H1 (cell line): ENCODE measurements at regions not wholly inside any gene's neighbourhood (a gene's known extent, or its start where the extent isn't known, plus 50 kb on each side); places are given as distances from the start of the nearest gene placed in this dataset.

ENCODE experiments used
- CTCF ChIA-PET: fragments of 300-600 bp; sonication (Branson Sonifier 250); formaldehyde crosslinking; loops from one replicate; lab custom pipeline; 2021; ENCODE audit not compliant: partially characterized antibody; lab: Charles Lee
- POLR2A ChIA-PET: fragments of 300-600 bp; sonication (Branson Sonifier 250); formaldehyde crosslinking; loops from one replicate; lab custom pipeline; 2021; ENCODE audit warnings: inconsistent platforms; ENCODE audit not compliant: partially characterized antibody; lab: Charles Lee
- DNase-seq, 2 experiments: peaks; one replicate each; pipeline versions ENCODE4 v3.0.0 to v3.0.0-alpha.2; 2010 to 2022; ENCODE audit warnings: low spot score in 2 of 2, low read depth in 1 of 2, mixed read lengths in 1 of 2
- FAIRE-seq: peaks from 2 replicates; lab custom pipeline; 2011; peaks lifted over from hg19 to GRCh38; lab: Jason Lieb, UNC
- H2AFZ ChIP-seq: 2 replicates; pipeline ENCODE4 v1.8.1; 2012; ENCODE audit warnings: low read length, inconsistent platforms
- H2AK5ac ChIP-seq: 2 replicates; pipeline ENCODE4 v1.6.1; 2013; ENCODE audit warnings: low read depth, low read length
- H2BK120ac ChIP-seq: replicated peaks from 2 replicates; pipeline ENCODE3; 2013; ENCODE audit warnings: low read depth, low read length, inconsistent platforms
- H2BK12ac ChIP-seq: 2 replicates; pipeline ENCODE4 v1.6.1; 2013; ENCODE audit warnings: low read depth, low read length
- H2BK15ac ChIP-seq: 2 replicates; pipeline ENCODE4 v1.6.1; 2013; ENCODE audit warnings: low read length
- H2BK20ac ChIP-seq: 2 replicates; pipeline ENCODE4 v1.6.1; 2013; ENCODE audit warnings: low read length
- H2BK5ac ChIP-seq: 2 replicates; pipeline ENCODE4 v1.6.1; 2013; ENCODE audit warnings: low read depth, low read length
- H3K14ac ChIP-seq: 2 replicates; pipeline ENCODE4 v1.6.1; 2013; ENCODE audit warnings: inconsistent platforms; ENCODE audit not compliant: insufficient read length
- H3K18ac ChIP-seq: 2 replicates; pipeline ENCODE4 v1.6.1; 2013; ENCODE audit warnings: low read length; ENCODE audit errors: extremely low read depth
- H3K23ac ChIP-seq: 2 replicates; pipeline ENCODE4 v1.6.1; 2013; ENCODE audit warnings: inconsistent platforms; ENCODE audit not compliant: insufficient read length
- H3K23me2 ChIP-seq: 2 replicates; pipeline ENCODE4 v1.6.1; 2013; ENCODE audit warnings: low read depth, low read length
- H3K27ac ChIP-seq: 2 replicates; pipeline ENCODE4 v1.6.1; 2011; ENCODE audit warnings: low read depth, low read length, inconsistent platforms
- H3K27me3 ChIP-seq, 4 experiments: replicated peaks in 1 of 4; 1 replicate in 1 of 4; 2 replicates in 3 of 4; pipeline versions ENCODE4 v1.6.1 to v1.8.1; 2011 to 2013; ENCODE audit warnings: low read length in 3 of 4, mild to moderate bottlenecking in 3 of 4, inconsistent platforms in 2 of 4, mixed read lengths in 2 of 4, moderate library complexity in 1 of 4; ENCODE audit not compliant: control insufficient read depth in 3 of 4, insufficient read depth in 3 of 4; ENCODE audit errors: extremely low read depth in 1 of 4
- H3K36me3 ChIP-seq, 4 experiments: 2 replicates each; pipeline versions ENCODE4 v1.6.1 to v1.8.1; 2011 to 2013; ENCODE audit warnings: mild to moderate bottlenecking in 4 of 4, low read length in 3 of 4, moderate library complexity in 2 of 4, control low read depth in 1 of 4, inconsistent platforms in 1 of 4; ENCODE audit not compliant: insufficient read depth in 4 of 4, control insufficient read depth in 2 of 4
- H3K4ac ChIP-seq: replicated peaks from 2 replicates; pipeline ENCODE3; 2013; ENCODE audit warnings: low read length, low read depth, mixed read lengths, inconsistent platforms; ENCODE audit not compliant: insufficient read length
- H3K4me1 ChIP-seq, 4 experiments: replicated peaks in 1 of 4; 1 replicate in 1 of 4; 2 replicates in 3 of 4; pipeline versions ENCODE4 v1.6.1 to v1.8.1; 2011 to 2013; ENCODE audit warnings: low read length in 3 of 4, inconsistent platforms in 2 of 4, mixed read lengths in 1 of 4; ENCODE audit not compliant: insufficient read depth in 4 of 4, control insufficient read depth in 3 of 4
- H3K4me2 ChIP-seq, 2 experiments: 2 replicates each; pipeline versions ENCODE4 v1.6.1 to v1.8.1; 2011 to 2013; ENCODE audit warnings: low read depth in 2 of 2, low read length in 2 of 2, control low read depth in 1 of 2, inconsistent platforms in 1 of 2, mild to moderate bottlenecking in 1 of 2; ENCODE audit not compliant: insufficient read depth in 1 of 2
- H3K4me3 ChIP-seq, 4 experiments: fragments of 200-600, 300-600 bp in 1 of 4; sonication (generic), shearing (Covaris generic), sonication (Bioruptor Twin) in 1 of 4; 2 replicates each; pipeline versions ENCODE4 v1.5.1 to v1.8.1; 2011 to 2016; ENCODE audit warnings: low read length in 4 of 4, low read depth in 3 of 4, control low read depth in 2 of 4, inconsistent platforms in 2 of 4, mild to moderate bottlenecking in 2 of 4, mixed read lengths in 1 of 4, moderate library complexity in 1 of 4; ENCODE audit not compliant: insufficient read depth in 2 of 4; ENCODE audit errors: extremely low read depth in 1 of 4
- H3K56ac ChIP-seq: replicated peaks from 2 replicates; pipeline ENCODE3; 2013; ENCODE audit warnings: low read depth, mild to moderate bottlenecking, mixed read lengths, low read length, inconsistent platforms; ENCODE audit not compliant: insufficient read length
- H3K79me1 ChIP-seq: 2 replicates; pipeline ENCODE4 v1.6.1; 2013; ENCODE audit warnings: low read depth, low read length, control low read depth
- H3K79me2 ChIP-seq, 2 experiments: 2 replicates each; pipeline versions ENCODE4 v1.6.1 to v1.8.1; 2012 to 2013; ENCODE audit warnings: low read length in 2 of 2, mild to moderate bottlenecking in 2 of 2, inconsistent platforms in 1 of 2; ENCODE audit not compliant: insufficient read depth in 2 of 2, control insufficient read depth in 1 of 2
- H3K9ac ChIP-seq, 4 experiments: replicated peaks in 1 of 4; 1 replicate in 1 of 4; 2 replicates in 3 of 4; pipeline versions ENCODE4 v1.6.1 to v1.8.1; 2011 to 2013; ENCODE audit warnings: low read depth in 3 of 4, low read length in 3 of 4, control low read depth in 2 of 4, mild to moderate bottlenecking in 2 of 4, moderate library complexity in 2 of 4, inconsistent platforms in 1 of 4; ENCODE audit errors: extremely low read depth in 1 of 4
- H3K9me3 ChIP-seq, 2 experiments: 2 replicates each; pipeline versions ENCODE4 v1.6.1 to v1.8.1; 2012 to 2013; ENCODE audit warnings: mild to moderate bottlenecking in 2 of 2, moderate library complexity in 2 of 2, control low read depth in 1 of 2, inconsistent platforms in 1 of 2, low read depth in 1 of 2, low read length in 1 of 2, mixed read lengths in 1 of 2; ENCODE audit not compliant: insufficient read depth in 2 of 2
- H4K20me1 ChIP-seq, 2 experiments: replicated peaks in 1 of 2; 2 replicates each; pipeline versions ENCODE3 to v1.8.1; 2011 to 2013; ENCODE audit warnings: inconsistent platforms in 2 of 2, low read length in 2 of 2, mild to moderate bottlenecking in 1 of 2; ENCODE audit not compliant: insufficient read depth in 2 of 2, control insufficient read depth in 1 of 2
- H4K5ac ChIP-seq: 2 replicates; pipeline ENCODE4 v1.6.1; 2013; ENCODE audit warnings: low read length, low read depth, mixed read lengths, inconsistent platforms; ENCODE audit not compliant: insufficient read length
- H4K8ac ChIP-seq: 2 replicates; pipeline ENCODE4 v1.8.0; 2013; ENCODE audit warnings: mild to moderate bottlenecking, moderate library complexity, low read length, inconsistent platforms; ENCODE audit not compliant: insufficient read depth; ENCODE audit errors: extremely low read depth
- H4K91ac ChIP-seq: replicated peaks from 2 replicates; pipeline ENCODE3; 2013; ENCODE audit warnings: low read length, mixed read lengths, inconsistent platforms; ENCODE audit not compliant: insufficient read length
- BCL11A ChIP-seq, 2 experiments: IDR thresholded peaks; one replicate each; pipeline ENCODE4 v1.6.1; 2011; ENCODE audit warnings: low read depth in 2 of 2, low read length in 2 of 2, mild to moderate bottlenecking in 2 of 2
- GTF2F1 ChIP-seq: IDR thresholded peaks from 2 replicates; pipeline ENCODE4 v1.6.1; 2012; ENCODE audit warnings: low read depth, low read length, improper control_type of control experiment, borderline replicate concordance
- NRF1 ChIP-seq: IDR thresholded peaks from 2 replicates; pipeline ENCODE4 v1.6.1; 2011; ENCODE audit warnings: mild to moderate bottlenecking, low read depth, low read length, improper control_type of control experiment
- SIRT6 ChIP-seq: IDR thresholded peaks from one replicate; pipeline ENCODE4 v1.7.1; 2012; ENCODE audit warnings: low read length, inconsistent platforms
- TCF12 ChIP-seq: IDR thresholded peaks from 2 replicates; pipeline ENCODE4 v1.6.1; 2011; ENCODE audit warnings: low read depth, mild to moderate bottlenecking, low read length
- WGBS, 2 experiments: shearing (Covaris generic) in 1 of 2; methylation state at CpG; one replicate each; pipeline versions ENCODE4 v1.1.6 to v1.1.7; 2013 to 2015; ENCODE audit warnings: low lambda C conversion rate in 2 of 2, mixed read lengths in 2 of 2, inconsistent platforms in 1 of 2, low coverage in 1 of 2, missing lambda C conversion rate in 1 of 2; ENCODE audit not compliant: insufficient replicate concordance in 2 of 2, insufficient coverage in 1 of 2, insufficient read length in 1 of 2; ENCODE audit errors: extremely low coverage in 1 of 2, missing lambda C conversion rate in 1 of 2; 5-methylcytosine and 5-hydroxymethylcytosine counted together
- TF ChIP-seq, protein P1 (sequence below): IDR thresholded peaks from 2 replicates; pipeline ENCODE4 v1.6.1; 2011; ENCODE audit warnings: low read length, improper control_type of control experiment

- Histone ChIP-seq H2BK120ac (no peak overlapping the region), H3K56ac (no peak overlapping the region), H3K79me1 (no peaks in the 10 kb centered on the region), H4K20me1 (no peaks in the 10 kb centered on the region), H3K14ac (no peak overlapping the region), H4K91ac (no peak overlapping the region), H3K23ac (no peak overlapping the region), H3K9ac (no peak overlapping the region), H4K8ac (no peak overlapping the region), H3K23me2 (no peaks in the 10 kb centered on the region; the same call in 1 of the 2 replicates), H2BK15ac (no peak overlapping the region), H2BK12ac (no peak overlapping the region), H3K18ac (no peak overlapping the region), H4K5ac (no peak overlapping the region), H3K4me1 (peaks cover 0 to 2% (median 0%) of the 10 kb centered on the region in 4 experiments; a peak in 1 of 7 replicates), H3K79me2 (no peaks in the 10 kb centered on the region), H3K4me3 (no peak overlapping the region), H3K4ac (no peak overlapping the region), H3K27me3 (no peaks in the 10 kb centered on the region), H3K27ac (no peak overlapping the region), H2AFZ (no peak overlapping the region), H3K36me3 (no peaks in the 10 kb centered on the region), H3K9me3 (no peaks in the 10 kb centered on the region), H2AK5ac (no peak overlapping the region), H2BK5ac (no peak overlapping the region), H3K4me2 (no peak overlapping the region), H2BK20ac (no peak overlapping the region)
- TF ChIP-seq BCL11A (IDR thresholded peaks at IDR 0.05; ENCODE audit: low read depth in 2 of 2, low read length in 2 of 2) (no peak), TCF12 (no peak), SIRT6 (no peak), NRF1 (no peak), GTF2F1 (no peak)
- TF ChIP-seq, protein P1, sequence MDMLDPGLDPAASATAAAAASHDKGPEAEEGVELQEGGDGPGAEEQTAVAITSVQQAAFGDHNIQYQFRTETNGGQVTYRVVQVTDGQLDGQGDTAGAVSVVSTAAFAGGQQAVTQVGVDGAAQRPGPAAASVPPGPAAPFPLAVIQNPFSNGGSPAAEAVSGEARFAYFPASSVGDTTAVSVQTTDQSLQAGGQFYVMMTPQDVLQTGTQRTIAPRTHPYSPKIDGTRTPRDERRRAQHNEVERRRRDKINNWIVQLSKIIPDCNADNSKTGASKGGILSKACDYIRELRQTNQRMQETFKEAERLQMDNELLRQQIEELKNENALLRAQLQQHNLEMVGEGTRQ, result no peak
- ChIA-PET CTCF (interaction anchor here (1.1 kb wide), 1 partner anchor 13 kb away, joined by 3 read pairs; no protein-coding TSS in a partner anchor), POLR2A (no interaction called here)
- WGBS, 2 experiments, result 91% methylated on average over 4 of the region's 4 CpGs; no CpG with 5 or more reads in 1 of the 2 experiments
- FAIRE-seq (no peak), DNase-seq (no peak)
These were observed 389.2 kb upstream of the CITED2 start for GRCh38 chr6:139763468-139764210.
